ENCODE measurements at regions not wholly inside any gene's neighbourhood (a gene's known extent, or its start where the extent isn't known, plus 50 kb on each side); places are given as distances from the start of the nearest gene placed in this dataset.

GRCh38 chr2:154963511-154963910 is 265.0 kb downstream of the KCNJ3 start:
- TF ChIP-seq CTCF (conservative IDR thresholded peaks at IDR 0.05 in 1 of 2, IDR thresholded peaks at IDR 0.05 in 1 of 2; ENCODE audit: low read depth in 1 of 2, low read length in 2 of 2), result no peak
- no peak for TF ChIP-seq EZH2 (IDR thresholded peaks at IDR 0.05; ENCODE audit: low read length, missing control alignments)
- Histone ChIP-seq H3K9ac (ENCODE audit: insufficient read depth, low read length) (no peak overlapping the region), H3K4me1 (ENCODE audit: control insufficient read depth, extremely low read depth, insufficient read depth, low read length) (no peaks in the 10 kb centered on the region), H3K4me3 (replicated peaks in 1 of 4; ENCODE audit: control extremely low read depth in 1 of 4, insufficient read depth in 1 of 4, low read depth in 3 of 4, low read length in 4 of 4) (no peak overlapping the region), H3K36me3 (ENCODE audit: control insufficient read depth, insufficient read depth, low read length) (no peaks in the 10 kb centered on the region), H3K79me2 (ENCODE audit: control insufficient read depth, insufficient read depth, low read length) (no peaks in the 10 kb centered on the region), H3K4me2 (ENCODE audit: extremely low read depth, insufficient read depth, low read length) (no peak overlapping the region), H3K27me3 (ENCODE audit: control insufficient read depth, insufficient read depth, low read length) (no peaks in the 10 kb centered on the region), H3K9me3 (ENCODE audit: control insufficient read depth, insufficient read depth, low read depth, low read length) (no peaks in the 10 kb centered on the region), H2AFZ (ENCODE audit: low read length) (no peak overlapping the region), H3K27ac (ENCODE audit: insufficient read depth, low read length) (no peak overlapping the region), H4K20me1 (ENCODE audit: control insufficient read depth, extremely low read depth, insufficient read depth, low read length) (no peaks in the 10 kb centered on the region)
- no peak for DNase-seq (ENCODE audit: low read depth in 2 of 2)

DNA sequence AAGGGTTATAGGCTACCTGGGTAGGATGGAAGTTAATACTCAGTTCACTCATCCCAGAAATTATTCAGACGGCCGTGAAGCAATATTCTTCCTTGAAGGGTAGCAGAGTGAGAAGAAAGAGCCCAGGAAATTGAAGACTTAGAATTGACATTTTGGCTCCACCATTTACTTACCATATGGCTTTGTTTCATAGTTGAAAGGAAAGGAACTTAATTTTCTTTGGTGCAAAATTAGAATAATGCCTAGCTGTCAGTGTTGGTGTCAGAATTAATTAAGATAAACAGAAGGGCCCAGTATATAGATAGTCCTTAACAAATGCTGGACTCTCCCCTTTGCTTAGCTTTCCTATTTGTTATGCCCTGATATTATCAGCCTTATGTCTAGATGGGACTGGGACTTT is 263.2 kb downstream of the KCNJ3 start:
- no peak for DNase-seq (ENCODE audit: low read depth in 2 of 2)
- H3K4me1 ChIP-seq (ENCODE audit: control insufficient read depth, extremely low read depth, insufficient read depth, low read length), result no peaks in the 10 kb centered on the region
- H3K4me3 ChIP-seq (replicated peaks in 1 of 4; ENCODE audit: control extremely low read depth in 1 of 4, insufficient read depth in 1 of 4, low read depth in 3 of 4, low read length in 4 of 4), result no peak overlapping the region
- H3K9ac ChIP-seq (ENCODE audit: insufficient read depth, low read length), result no peak overlapping the region
- no peak overlapping the region for H3K27ac ChIP-seq (ENCODE audit: insufficient read depth, low read length)
- no peaks in the 10 kb centered on the region for H3K9me3 ChIP-seq (ENCODE audit: control insufficient read depth, insufficient read depth, low read depth, low read length)
- no peaks in the 10 kb centered on the region for H3K27me3 ChIP-seq (ENCODE audit: control insufficient read depth, insufficient read depth, low read length)
- no peaks in the 10 kb centered on the region for H3K79me2 ChIP-seq (ENCODE audit: control insufficient read depth, insufficient read depth, low read length)
- TF ChIP-seq EZH2 (IDR thresholded peaks at IDR 0.05; ENCODE audit: low read length, missing control alignments) (no peak), CTCF (conservative IDR thresholded peaks at IDR 0.05 in 1 of 2, IDR thresholded peaks at IDR 0.05 in 1 of 2; ENCODE audit: low read depth in 1 of 2, low read length in 2 of 2) (no peak)
- H3K36me3 ChIP-seq (ENCODE audit: control insufficient read depth, insufficient read depth, low read length), result no peaks in the 10 kb centered on the region
- H2AFZ ChIP-seq (ENCODE audit: low read length), result no peak overlapping the region
- no peak overlapping the region for H3K4me2 ChIP-seq (ENCODE audit: extremely low read depth, insufficient read depth, low read length)
- no peaks in the 10 kb centered on the region for H4K20me1 ChIP-seq (ENCODE audit: control insufficient read depth, extremely low read depth, insufficient read depth, low read length)

GRCh38 chr2:154960802-154961583 is 262.5 kb downstream of the KCNJ3 start:
- no peaks in the 10 kb centered on the region for H3K9me3 ChIP-seq (ENCODE audit: control insufficient read depth, insufficient read depth, low read depth, low read length)

More at GRCh38 chr2:154960802-154961583, 262.5 kb downstream of the KCNJ3 start:
- no peak overlapping the region for H2AFZ ChIP-seq (ENCODE audit: low read length)
- DNase-seq (ENCODE audit: low read depth in 2 of 2), result no peak
- no peak for TF ChIP-seq EZH2 (IDR thresholded peaks at IDR 0.05; ENCODE audit: low read length, missing control alignments)
- no peak for TF ChIP-seq CTCF (conservative IDR thresholded peaks at IDR 0.05 in 1 of 2, IDR thresholded peaks at IDR 0.05 in 1 of 2; ENCODE audit: low read depth in 1 of 2, low read length in 2 of 2)
- H3K4me1 ChIP-seq (ENCODE audit: control insufficient read depth, extremely low read depth, insufficient read depth, low read length), result no peaks in the 10 kb centered on the region
- H3K4me2 ChIP-seq (ENCODE audit: extremely low read depth, insufficient read depth, low read length), result no peak overlapping the region
- no peaks in the 10 kb centered on the region for H3K27me3 ChIP-seq (ENCODE audit: control insufficient read depth, insufficient read depth, low read length)
- H4K20me1 ChIP-seq (ENCODE audit: control insufficient read depth, extremely low read depth, insufficient read depth, low read length), result no peaks in the 10 kb centered on the region
- H3K36me3 ChIP-seq (ENCODE audit: control insufficient read depth, insufficient read depth, low read length), result no peaks in the 10 kb centered on the region
- no peak overlapping the region for H3K27ac ChIP-seq (ENCODE audit: insufficient read depth, low read length)
- H3K9ac ChIP-seq (ENCODE audit: insufficient read depth, low read length), result no peak overlapping the region
- no peaks in the 10 kb centered on the region for H3K79me2 ChIP-seq (ENCODE audit: control insufficient read depth, insufficient read depth, low read length)
- H3K4me3 ChIP-seq (replicated peaks in 1 of 4; ENCODE audit: control extremely low read depth in 1 of 4, insufficient read depth in 1 of 4, low read depth in 3 of 4, low read length in 4 of 4), result no peak overlapping the region

All from fibroblast of lung (primary cell).